Ishikawa (cell line): ENCODE measurements at regions not wholly inside any gene's neighbourhood (a gene's known extent, or its start where the extent isn't known, plus 50 kb on each side); places are given as distances from the start of the nearest gene placed in this dataset.

Experiments used
- CEBPB ChIP-seq: IDR thresholded peaks from 2 replicates; pipeline ENCODE4 v1.6.1; 2012
- CREB1 ChIP-seq: IDR thresholded peaks from 2 replicates; pipeline ENCODE4 v1.6.1; 2012; ENCODE audit warnings: low read depth
- EGR1 ChIP-seq: IDR thresholded peaks from 2 replicates; pipeline ENCODE4 v1.6.1; 2012
- EP300 ChIP-seq: IDR thresholded peaks from 2 replicates; pipeline ENCODE4 v1.6.1; 2012; ENCODE audit warnings: borderline replicate concordance
- RAD21 ChIP-seq: IDR thresholded peaks from 2 replicates; pipeline ENCODE4 v1.6.1; 2012; ENCODE audit warnings: low read depth
- REST ChIP-seq: IDR thresholded peaks from 2 replicates; pipeline ENCODE4 v1.6.1; 2012; ENCODE audit warnings: low read depth, mild to moderate bottlenecking
- TAF1 ChIP-seq: IDR thresholded peaks from 2 replicates; pipeline ENCODE4 v1.6.1; 2012; ENCODE audit warnings: low read depth, mild to moderate bottlenecking
- TCF12 ChIP-seq: IDR thresholded peaks from 2 replicates; pipeline ENCODE4 v1.6.1; 2012; ENCODE audit warnings: low read depth
- TEAD4 ChIP-seq: IDR thresholded peaks from 2 replicates; pipeline ENCODE4 v1.6.1; 2012
- USF1 ChIP-seq: IDR thresholded peaks from 2 replicates; pipeline ENCODE4 v1.6.1; 2012
- ZBTB7A ChIP-seq: IDR thresholded peaks from 2 replicates; pipeline ENCODE4 v1.6.1; 2012; ENCODE audit warnings: low read depth

GRCh38 chr13:81379183-81379582 lies 1038.3 kb upstream of the SPRY2 start:
- TF ChIP-seq RAD21 (no peak), REST (no peak), USF1 (no peak), EGR1 (no peak), EP300 (no peak), TCF12 (no peak), CEBPB (no peak), TEAD4 (no peak), TAF1 (no peak), ZBTB7A (no peak), CREB1 (no peak)
